Astrocyte of the spinal cord (primary cell): ENCODE measurements at regions not wholly inside any gene's neighbourhood (a gene's known extent, or its start where the extent isn't known, plus 50 kb on each side); places are given as distances from the start of the nearest gene placed in this dataset.

Source experiments
- DNase-seq: peaks from one replicate; pipeline ENCODE4 v3.0.0; 2011; ENCODE audit warnings: low read depth, low spot score
- H3K4me3 ChIP-seq: 2 replicates; pipeline ENCODE4 v1.5.1; 2011; ENCODE audit warnings: low read depth, mild to moderate bottlenecking, low read length, moderate library complexity
- in situ Hi-C: cut with HindIII; loops from 2 replicates; pipeline ENCODE4 v1.10.0; 2017; ENCODE audit warnings: low sequenced_read_pairs
- TF ChIP-seq, protein P1 (sequence below): IDR thresholded peaks from 2 replicates; pipeline ENCODE4 v1.5.1; 2012; ENCODE audit warnings: low read depth, mild to moderate bottlenecking, low read length, inconsistent platforms

DNA sequence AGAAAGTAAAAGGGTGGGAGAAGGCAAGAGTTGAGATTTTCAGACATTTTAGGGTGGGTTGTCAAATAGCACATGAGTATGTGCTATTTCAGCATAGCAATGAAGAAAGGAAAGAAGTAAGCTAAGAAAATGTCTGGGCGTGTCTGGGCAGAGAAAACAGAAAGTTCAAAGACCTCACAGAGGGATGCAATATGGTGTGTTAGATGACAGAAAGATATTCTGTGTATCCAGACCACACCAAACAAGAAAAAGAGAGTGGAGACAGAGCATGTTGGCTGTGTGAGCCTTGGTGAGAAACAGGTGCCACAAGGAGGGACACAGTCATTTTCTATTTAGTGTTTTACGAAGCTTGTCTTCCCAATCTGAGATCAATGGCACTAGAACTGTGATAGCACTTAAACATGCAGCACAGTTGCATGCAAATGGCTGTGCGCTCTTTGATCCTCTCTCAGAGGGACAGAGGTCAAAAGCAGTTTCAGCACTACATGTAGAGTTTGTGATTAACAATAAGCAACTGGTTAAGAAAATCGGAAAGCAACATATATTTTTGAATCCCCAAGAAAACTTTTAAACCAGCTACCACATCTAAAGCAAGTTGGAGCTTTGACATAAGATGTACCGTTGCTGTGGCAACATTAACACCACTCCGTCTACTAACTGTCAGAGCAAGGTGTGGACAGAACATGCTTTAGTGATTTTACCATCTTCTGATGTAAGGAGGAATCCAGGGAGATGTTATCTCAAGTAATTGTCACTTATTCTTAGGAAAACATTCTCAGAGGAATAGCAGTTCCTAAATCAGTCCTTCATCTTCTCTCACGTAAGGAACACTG lies 515.5 kb upstream of the NOX3 start:
- no peak overlapping the region for H3K4me3 ChIP-seq
- TF ChIP-seq, protein P1, sequence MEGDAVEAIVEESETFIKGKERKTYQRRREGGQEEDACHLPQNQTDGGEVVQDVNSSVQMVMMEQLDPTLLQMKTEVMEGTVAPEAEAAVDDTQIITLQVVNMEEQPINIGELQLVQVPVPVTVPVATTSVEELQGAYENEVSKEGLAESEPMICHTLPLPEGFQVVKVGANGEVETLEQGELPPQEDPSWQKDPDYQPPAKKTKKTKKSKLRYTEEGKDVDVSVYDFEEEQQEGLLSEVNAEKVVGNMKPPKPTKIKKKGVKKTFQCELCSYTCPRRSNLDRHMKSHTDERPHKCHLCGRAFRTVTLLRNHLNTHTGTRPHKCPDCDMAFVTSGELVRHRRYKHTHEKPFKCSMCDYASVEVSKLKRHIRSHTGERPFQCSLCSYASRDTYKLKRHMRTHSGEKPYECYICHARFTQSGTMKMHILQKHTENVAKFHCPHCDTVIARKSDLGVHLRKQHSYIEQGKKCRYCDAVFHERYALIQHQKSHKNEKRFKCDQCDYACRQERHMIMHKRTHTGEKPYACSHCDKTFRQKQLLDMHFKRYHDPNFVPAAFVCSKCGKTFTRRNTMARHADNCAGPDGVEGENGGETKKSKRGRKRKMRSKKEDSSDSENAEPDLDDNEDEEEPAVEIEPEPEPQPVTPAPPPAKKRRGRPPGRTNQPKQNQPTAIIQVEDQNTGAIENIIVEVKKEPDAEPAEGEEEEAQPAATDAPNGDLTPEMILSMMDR: no peak
- in situ Hi-C loops: no loop called here
- DNase-seq: no peak

DNA sequence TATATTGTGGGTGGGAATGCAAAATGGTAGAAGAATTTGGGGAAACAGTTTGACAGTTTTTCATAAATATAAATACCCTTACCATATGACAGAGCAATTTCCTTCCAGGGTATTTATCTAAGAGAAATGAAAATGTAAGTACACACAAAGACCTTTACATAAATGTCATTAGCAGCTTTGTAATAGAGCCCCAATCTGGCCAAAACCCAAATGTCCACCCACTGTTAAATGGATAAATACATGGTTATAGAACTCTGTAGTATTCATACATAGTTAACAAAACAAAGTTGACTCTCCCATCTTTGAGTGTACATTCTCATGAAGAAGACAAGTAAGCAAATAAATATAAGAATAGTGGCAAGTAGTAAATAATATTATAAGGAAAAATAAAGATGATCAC lies 514.8 kb upstream of the NOX3 start:
- TF ChIP-seq, protein P1: no peak
- in situ Hi-C loops: no loop called here
- no peak for DNase-seq
- no peak overlapping the region for H3K4me3 ChIP-seq

DNA sequence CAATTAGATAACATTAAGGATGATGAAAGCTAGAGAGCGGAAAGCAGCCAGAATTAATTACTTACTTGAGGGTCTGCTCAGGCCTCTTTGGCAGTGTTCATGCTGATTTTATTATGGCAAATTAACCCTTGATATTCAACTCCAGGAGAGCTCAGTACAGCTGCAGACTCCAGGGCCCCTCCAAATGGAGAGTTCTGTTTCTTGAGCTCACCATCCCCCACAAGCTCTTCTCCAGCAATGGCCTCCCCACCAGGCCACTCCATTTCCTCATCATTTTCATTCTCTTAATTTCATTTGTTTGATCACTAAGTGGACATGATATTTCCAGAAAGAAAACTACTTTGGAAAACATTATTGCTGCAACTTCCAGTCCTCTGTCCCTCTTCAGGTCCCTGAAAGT lies 513.3 kb upstream of the NOX3 start:
- no peak for DNase-seq
- H3K4me3 ChIP-seq: no peak overlapping the region
- in situ Hi-C loops: no loop called here
- TF ChIP-seq, protein P1: no peak

DNA sequence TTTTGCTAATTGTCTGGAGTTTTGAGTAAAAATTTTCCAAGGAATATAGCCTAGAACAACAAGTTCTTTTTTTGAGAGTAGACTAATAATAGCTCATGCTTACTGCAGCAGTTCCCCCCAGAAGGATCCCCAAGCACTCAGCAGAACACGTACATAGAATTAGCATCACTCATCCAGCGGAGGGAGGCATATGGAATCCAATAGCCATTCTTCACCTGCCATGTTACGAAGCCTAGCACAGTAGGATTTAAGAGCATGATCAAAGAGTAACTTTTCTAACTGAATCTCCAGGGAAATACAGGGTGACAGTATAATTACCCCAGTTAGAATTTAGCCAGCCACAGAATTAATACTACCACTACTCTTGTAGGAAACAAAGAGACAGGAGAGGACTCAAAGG lies 511.7 kb upstream of the NOX3 start:
- H3K4me3 ChIP-seq: no peak overlapping the region
- no peak for DNase-seq
- TF ChIP-seq, protein P1: no peak
- in situ Hi-C loops: no loop called here

DNA sequence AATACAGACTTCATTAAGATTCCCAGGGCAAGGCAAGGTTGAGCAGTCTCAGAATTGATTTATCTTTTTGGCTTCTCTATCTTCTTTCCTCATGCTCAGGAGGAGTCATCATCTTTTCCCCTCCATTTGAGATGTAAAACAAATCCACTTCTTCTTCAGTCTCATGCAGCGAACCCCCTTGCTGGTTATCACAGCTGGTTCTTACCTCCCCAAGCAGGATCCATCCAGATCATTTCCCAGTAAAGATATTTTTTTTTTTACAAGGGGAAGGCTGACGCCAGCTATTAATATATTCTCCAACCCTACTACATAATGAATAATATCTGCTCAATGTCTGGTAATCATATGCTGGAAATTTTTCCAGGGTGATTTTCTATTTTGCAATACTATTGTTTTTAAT lies 508.9 kb upstream of the NOX3 start:
- in situ Hi-C loops: no loop called here
- no peak overlapping the region for H3K4me3 ChIP-seq
- DNase-seq: no peak
- TF ChIP-seq, protein P1: no peak

DNA sequence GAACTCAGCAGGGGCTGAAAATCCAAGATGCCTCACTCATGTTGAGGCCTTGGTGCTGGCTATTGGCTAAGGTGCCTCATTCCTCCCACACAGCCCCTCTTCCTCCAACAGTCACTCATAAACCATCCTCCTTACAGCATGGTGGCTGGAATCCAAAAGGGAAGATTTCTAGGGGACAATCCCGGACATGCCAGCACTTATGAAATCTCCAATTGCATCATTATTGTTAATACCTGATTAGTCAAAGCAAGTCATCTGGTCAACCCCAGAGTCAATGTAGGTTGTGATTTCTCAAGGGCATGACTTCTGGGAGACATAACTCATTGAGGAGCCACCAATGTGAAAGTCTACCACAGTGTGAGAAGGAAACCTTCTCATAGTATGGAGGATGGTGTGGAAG lies 506.6 kb upstream of the NOX3 start:
- in situ Hi-C loops: no loop called here
- H3K4me3 ChIP-seq: no peak overlapping the region
- DNase-seq: no peak
- TF ChIP-seq, protein P1: no peak
